H1 (cell line): ENCODE measurements at regions not wholly inside any gene's neighbourhood (a gene's known extent, or its start where the extent isn't known, plus 50 kb on each side); places are given as distances from the start of the nearest gene placed in this dataset.

Experiments
- EZH2 ChIP-seq: fragments of 200-600 bp; sonication (generic); IDR thresholded peaks from 2 replicates; pipeline ENCODE4 v1.7.1; 2012; ENCODE audit warnings: low read depth, mild to moderate bottlenecking, moderate library complexity, low read length, inconsistent platforms; ENCODE audit not compliant: severe bottlenecking
- KDM1A ChIP-seq: fragments of 200-600, 300-600 bp; sonication (generic); IDR thresholded peaks from 2 replicates; pipeline ENCODE4 v1.7.1; 2016; ENCODE audit warnings: mild to moderate bottlenecking, low read length, borderline replicate concordance
- MAFK ChIP-seq: IDR thresholded peaks from 2 replicates; pipeline ENCODE4 v1.6.1; 2012; ENCODE audit warnings: low read depth, mild to moderate bottlenecking, improper control_type of control experiment, low read length
- POLR2A ChIP-seq, 2 experiments: IDR thresholded peaks; 1 replicate in 1 of 2; 2 replicates in 1 of 2; pipeline ENCODE4 v1.6.1; 2011; ENCODE audit warnings: low read depth in 2 of 2, low read length in 2 of 2, mild to moderate bottlenecking in 2 of 2; ENCODE audit errors: control extremely low read depth in 1 of 2
- SAP30 ChIP-seq: fragments of 300-600 bp; sonication (generic); IDR thresholded peaks from 2 replicates; pipeline ENCODE4 v1.7.1; 2012; ENCODE audit warnings: low read length, moderate library complexity, mild to moderate bottlenecking, inconsistent platforms; ENCODE audit not compliant: insufficient read depth, insufficient replicate concordance
- YY1 ChIP-seq: IDR thresholded peaks from 2 replicates; pipeline ENCODE4 v1.6.1; 2011; ENCODE audit warnings: low read depth, mild to moderate bottlenecking, low read length
- TF ChIP-seq, protein P1 (sequence below): IDR thresholded peaks from 2 replicates; pipeline ENCODE4 v1.6.1; 2011; ENCODE audit warnings: low read length, improper control_type of control experiment
- TF ChIP-seq, protein P2 (sequence below), 3 experiments: IDR thresholded peaks; 1 replicate in 2 of 3; 2 replicates in 1 of 3; pipeline versions ENCODE4 v1.5.1 to v1.6.1; 2011; ENCODE audit warnings: low read length in 3 of 3, mild to moderate bottlenecking in 3 of 3, inconsistent platforms in 2 of 3, low read depth in 1 of 3, moderate library complexity in 1 of 3; ENCODE audit not compliant: insufficient read depth in 1 of 3; ENCODE audit errors: control extremely low read depth in 1 of 3

DNA sequence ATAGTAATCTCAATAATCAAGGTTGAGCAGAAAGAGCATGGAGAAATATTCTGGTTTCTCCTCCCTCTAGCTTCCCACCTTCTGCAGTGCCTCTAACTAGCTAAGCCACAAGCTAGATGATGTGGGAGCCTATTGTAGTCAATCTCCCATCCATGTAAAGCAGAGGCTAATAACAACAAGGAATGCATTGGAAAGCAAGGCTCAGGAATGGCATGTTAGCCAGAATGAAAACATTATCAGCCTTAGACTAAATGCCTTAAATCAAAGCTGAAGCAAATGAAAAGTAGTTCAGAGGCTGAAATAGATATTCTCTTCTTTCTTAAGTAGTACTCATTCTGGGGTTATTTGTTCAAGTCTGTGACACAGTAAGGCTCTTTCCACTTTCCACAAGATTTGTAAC is 350.3 kb upstream of the DPPA4 start:
- TF ChIP-seq MAFK, result no peak
- TF ChIP-seq KDM1A, result no peak
- TF ChIP-seq, protein P1, sequence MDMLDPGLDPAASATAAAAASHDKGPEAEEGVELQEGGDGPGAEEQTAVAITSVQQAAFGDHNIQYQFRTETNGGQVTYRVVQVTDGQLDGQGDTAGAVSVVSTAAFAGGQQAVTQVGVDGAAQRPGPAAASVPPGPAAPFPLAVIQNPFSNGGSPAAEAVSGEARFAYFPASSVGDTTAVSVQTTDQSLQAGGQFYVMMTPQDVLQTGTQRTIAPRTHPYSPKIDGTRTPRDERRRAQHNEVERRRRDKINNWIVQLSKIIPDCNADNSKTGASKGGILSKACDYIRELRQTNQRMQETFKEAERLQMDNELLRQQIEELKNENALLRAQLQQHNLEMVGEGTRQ, result no peak
- no peak for TF ChIP-seq SAP30
- TF ChIP-seq, protein P2, sequence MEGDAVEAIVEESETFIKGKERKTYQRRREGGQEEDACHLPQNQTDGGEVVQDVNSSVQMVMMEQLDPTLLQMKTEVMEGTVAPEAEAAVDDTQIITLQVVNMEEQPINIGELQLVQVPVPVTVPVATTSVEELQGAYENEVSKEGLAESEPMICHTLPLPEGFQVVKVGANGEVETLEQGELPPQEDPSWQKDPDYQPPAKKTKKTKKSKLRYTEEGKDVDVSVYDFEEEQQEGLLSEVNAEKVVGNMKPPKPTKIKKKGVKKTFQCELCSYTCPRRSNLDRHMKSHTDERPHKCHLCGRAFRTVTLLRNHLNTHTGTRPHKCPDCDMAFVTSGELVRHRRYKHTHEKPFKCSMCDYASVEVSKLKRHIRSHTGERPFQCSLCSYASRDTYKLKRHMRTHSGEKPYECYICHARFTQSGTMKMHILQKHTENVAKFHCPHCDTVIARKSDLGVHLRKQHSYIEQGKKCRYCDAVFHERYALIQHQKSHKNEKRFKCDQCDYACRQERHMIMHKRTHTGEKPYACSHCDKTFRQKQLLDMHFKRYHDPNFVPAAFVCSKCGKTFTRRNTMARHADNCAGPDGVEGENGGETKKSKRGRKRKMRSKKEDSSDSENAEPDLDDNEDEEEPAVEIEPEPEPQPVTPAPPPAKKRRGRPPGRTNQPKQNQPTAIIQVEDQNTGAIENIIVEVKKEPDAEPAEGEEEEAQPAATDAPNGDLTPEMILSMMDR (IDR thresholded peaks at IDR 0.05; ENCODE audit: control extremely low read depth in 1 of 3, insufficient read depth in 1 of 3, low read depth in 1 of 3, low read length in 3 of 3), result no peak
- TF ChIP-seq YY1, result no peak
- no peak for TF ChIP-seq EZH2
- TF ChIP-seq POLR2A (IDR thresholded peaks at IDR 0.05; ENCODE audit: control extremely low read depth in 1 of 2, low read depth in 2 of 2, low read length in 2 of 2), result no peak
